ENCODE measurements at regions not wholly inside any gene's neighbourhood (a gene's known extent, or its start where the extent isn't known, plus 50 kb on each side); places are given as distances from the start of the nearest gene placed in this dataset.

GRCh38 chr4:27886120-27886519 lies 1025.5 kb downstream of the STIM2 start:
- TF ChIP-seq, protein P1, sequence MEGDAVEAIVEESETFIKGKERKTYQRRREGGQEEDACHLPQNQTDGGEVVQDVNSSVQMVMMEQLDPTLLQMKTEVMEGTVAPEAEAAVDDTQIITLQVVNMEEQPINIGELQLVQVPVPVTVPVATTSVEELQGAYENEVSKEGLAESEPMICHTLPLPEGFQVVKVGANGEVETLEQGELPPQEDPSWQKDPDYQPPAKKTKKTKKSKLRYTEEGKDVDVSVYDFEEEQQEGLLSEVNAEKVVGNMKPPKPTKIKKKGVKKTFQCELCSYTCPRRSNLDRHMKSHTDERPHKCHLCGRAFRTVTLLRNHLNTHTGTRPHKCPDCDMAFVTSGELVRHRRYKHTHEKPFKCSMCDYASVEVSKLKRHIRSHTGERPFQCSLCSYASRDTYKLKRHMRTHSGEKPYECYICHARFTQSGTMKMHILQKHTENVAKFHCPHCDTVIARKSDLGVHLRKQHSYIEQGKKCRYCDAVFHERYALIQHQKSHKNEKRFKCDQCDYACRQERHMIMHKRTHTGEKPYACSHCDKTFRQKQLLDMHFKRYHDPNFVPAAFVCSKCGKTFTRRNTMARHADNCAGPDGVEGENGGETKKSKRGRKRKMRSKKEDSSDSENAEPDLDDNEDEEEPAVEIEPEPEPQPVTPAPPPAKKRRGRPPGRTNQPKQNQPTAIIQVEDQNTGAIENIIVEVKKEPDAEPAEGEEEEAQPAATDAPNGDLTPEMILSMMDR (IDR thresholded peaks at IDR 0.05; ENCODE audit: insufficient read depth, low read length): no peak
- no peak for TF ChIP-seq POLR2AphosphoS5 (IDR thresholded peaks at IDR 0.05; ENCODE audit: low read depth)

All from HL-60 (cell line).